IMR-90 (cell line): ENCODE measurements at regions not wholly inside any gene's neighbourhood (a gene's known extent, or its start where the extent isn't known, plus 50 kb on each side); places are given as distances from the start of the nearest gene placed in this dataset.

Experiments used
- CTCF ChIP-seq: conservative IDR thresholded peaks from 2 replicates; pipeline ENCODE4 v1.5.1; 2012; ENCODE audit warnings: mild to moderate bottlenecking, low read depth, low read length, improper control_type of control experiment
- POLR2A ChIP-seq: IDR thresholded peaks from 2 replicates; pipeline ENCODE4 v1.6.1; 2012; ENCODE audit warnings: mild to moderate bottlenecking, low read depth, low read length
- RAD21 ChIP-seq: IDR thresholded peaks from 2 replicates; pipeline ENCODE4 v1.6.1; 2012; ENCODE audit warnings: low read length, improper control_type of control experiment

- TF ChIP-seq CTCF, result no peak
- no peak for TF ChIP-seq POLR2A
- no peak for TF ChIP-seq RAD21
Measured at GRCh38 chr2:195500879-195501278, 156.1 kb upstream of the SLC39A10 start.
